GM12878 (cell line): ENCODE measurements at regions not wholly inside any gene's neighbourhood (a gene's known extent, or its start where the extent isn't known, plus 50 kb on each side); places are given as distances from the start of the nearest gene placed in this dataset.

Source experiments
- ATAC-seq: fragments of 200-7000 bp; cut with Tn5 transposase; 3 replicates; pipeline ENCODE4 v1.9.1; 2020; ENCODE audit warnings: mild to moderate bottlenecking, moderate library complexity
- BruUV-seq: library from RNA; stranded (reverse); fragments of 400-500 nt; replicated peaks from 2 replicates; lab custom pipeline; 2021; lab: Mats Ljungman, UMichigan
- CTCF ChIA-PET: fragments of 300-600 bp; sonication (Branson Sonifier 250); formaldehyde crosslinking; extraction: SDS; loops from one replicate; lab custom pipeline; 2021; ENCODE audit warnings: inconsistent platforms; lab: Yijun Ruan, JAX
- POLR2A ChIA-PET: fragments of 350-600 bp; formaldehyde crosslinking; extraction: SDS; loops from one replicate; lab custom pipeline; 2021; ENCODE audit warnings: inconsistent platforms; lab: Charles Lee
- RAD21 ChIA-PET: fragments of 300-600 bp; sonication (Branson Sonifier 250); formaldehyde crosslinking; loops from one replicate; lab custom pipeline; 2023; ENCODE audit warnings: antibody characterized with exemption; ENCODE audit not compliant: unreplicated experiment; lab: Charles Lee
- SMC1A ChIA-PET: fragments of 300-600 bp; sonication (Branson Sonifier 250); formaldehyde crosslinking; loops from one replicate; lab custom pipeline; 2023; ENCODE audit not compliant: unreplicated experiment, uncharacterized antibody; lab: Charles Lee
- DNase-seq: peaks from one replicate; pipeline ENCODE4 v3.0.0-alpha.2; 2011; ENCODE audit warnings: low read depth, low spot score
- FAIRE-seq: peaks from 3 replicates; lab custom pipeline; 2011; peaks lifted over from hg19 to GRCh38; lab: Jason Lieb, UNC
- H2AFZ ChIP-seq: 2 replicates; pipeline ENCODE4 v1.6.0; 2011; ENCODE audit warnings: low read depth, low read length, control low read depth; ENCODE audit not compliant: control insufficient read depth
- H3K27ac ChIP-seq: 2 replicates; pipeline ENCODE4 v1.5.1; 2011; ENCODE audit warnings: control low read depth; ENCODE audit not compliant: control insufficient read depth, insufficient read depth
- H3K27me3 ChIP-seq, 2 experiments: replicated peaks in 1 of 2; 2 replicates each; pipeline versions ENCODE4 v1.6.0 to v1.6.1; 2011; ENCODE audit warnings: low read length in 1 of 2; ENCODE audit not compliant: control insufficient read depth in 2 of 2, insufficient read depth in 2 of 2
- H3K36me3 ChIP-seq, 2 experiments: 2 replicates each; pipeline ENCODE4 v1.5.1; 2011; ENCODE audit warnings: low read length in 1 of 2; ENCODE audit not compliant: control insufficient read depth in 2 of 2, insufficient read depth in 2 of 2
- H3K4me1 ChIP-seq: 2 replicates; pipeline ENCODE4 v1.6.1; 2011; ENCODE audit warnings: mild to moderate bottlenecking, low read length, moderate library complexity, mixed read lengths; ENCODE audit not compliant: control insufficient read depth, insufficient read depth
- H3K4me2 ChIP-seq: 2 replicates; pipeline ENCODE4 v1.6.0; 2011; ENCODE audit warnings: control low read depth; ENCODE audit not compliant: control insufficient read depth, insufficient read depth
- H3K4me3 ChIP-seq: fragments of 200-600 bp; sonication (generic); 2 replicates; pipeline ENCODE4 v1.5.1; 2016
- H3K79me2 ChIP-seq: 2 replicates; pipeline ENCODE4 v1.6.0; 2011; ENCODE audit warnings: low read length; ENCODE audit not compliant: control insufficient read depth, insufficient read depth
- H3K9ac ChIP-seq: 2 replicates; pipeline ENCODE4 v1.8.0; 2011; ENCODE audit warnings: low read length, control low read depth, mixed read lengths; ENCODE audit not compliant: control insufficient read depth, insufficient read depth
- H3K9me3 ChIP-seq: replicated peaks from 3 replicates; pipeline ENCODE4 v1.5.1; 2011; ENCODE audit warnings: mild to moderate bottlenecking, low read length; ENCODE audit not compliant: control insufficient read depth, insufficient read depth
- H4K20me1 ChIP-seq: 2 replicates; pipeline ENCODE4 v1.6.0; 2011; ENCODE audit not compliant: control insufficient read depth, insufficient read depth
- ASH2L ChIP-seq: fragments of 300-600, 200-600 bp; sonication (generic); IDR thresholded peaks from 2 replicates; pipeline ENCODE4 v1.6.1; 2017; ENCODE audit warnings: low read depth, mild to moderate bottlenecking, borderline replicate concordance
- ATF3 ChIP-seq: IDR thresholded peaks from 2 replicates; pipeline ENCODE4 v1.6.1; 2011; ENCODE audit warnings: low read depth, mild to moderate bottlenecking, low read length, moderate library complexity, borderline replicate concordance; ENCODE audit errors: extremely low read depth
- BCLAF1 ChIP-seq: fragments of 450-650 bp; IDR thresholded peaks from 2 replicates; pipeline ENCODE4 v1.6.1; 2017; ENCODE audit warnings: antibody characterized with exemption, mild to moderate bottlenecking, moderate library complexity
- HDAC2 ChIP-seq: fragments of 200-600 bp; sonication (generic); IDR thresholded peaks from 2 replicates; pipeline ENCODE4 v1.6.1; 2017
- NFYB ChIP-seq: IDR thresholded peaks from 2 replicates; pipeline ENCODE4 v1.6.1; 2011; ENCODE audit warnings: low read depth, mild to moderate bottlenecking, low read length, improper control_type of control experiment, moderate library complexity; ENCODE audit not compliant: insufficient read depth
- NR2C2 ChIP-seq: IDR thresholded peaks from 2 replicates; pipeline ENCODE4 v1.6.1; 2011; ENCODE audit warnings: borderline replicate concordance, low read depth; ENCODE audit not compliant: control insufficient read depth, insufficient read length
- POLR2AphosphoS2 ChIP-seq: IDR thresholded peaks from 2 replicates; pipeline ENCODE4 v1.6.1; 2011; ENCODE audit warnings: low read depth, mild to moderate bottlenecking, low read length, improper control_type of control experiment, moderate library complexity
- RAD21 ChIP-seq: IDR thresholded peaks from 2 replicates; pipeline ENCODE4 v1.6.1; 2011; ENCODE audit warnings: mild to moderate bottlenecking, low read depth, low read length, moderate library complexity; ENCODE audit not compliant: insufficient read depth
- RAD51 ChIP-seq: fragments of 450-650 bp; IDR thresholded peaks from 2 replicates; pipeline ENCODE4 v1.6.1; 2016; ENCODE audit warnings: moderate library complexity, mild to moderate bottlenecking, inconsistent platforms
- RUNX3 ChIP-seq: IDR thresholded peaks from 2 replicates; pipeline ENCODE4 v1.6.1; 2012; ENCODE audit warnings: low read length, inconsistent platforms
- SMAD5 ChIP-seq: IDR thresholded peaks from 2 replicates; pipeline ENCODE4 v1.6.1; 2016; ENCODE audit warnings: antibody characterized with exemption, low read depth
- SPI1 ChIP-seq: IDR thresholded peaks from 2 replicates; pipeline ENCODE4 v1.6.1; 2011; ENCODE audit warnings: low read depth, mild to moderate bottlenecking, low read length, moderate library complexity, borderline replicate concordance; ENCODE audit not compliant: insufficient read depth
- SREBF2 ChIP-seq: IDR thresholded peaks from 2 replicates; pipeline ENCODE4 v1.6.1; 2012; ENCODE audit warnings: mild to moderate bottlenecking, low read length
- TCF7 ChIP-seq: IDR thresholded peaks from 2 replicates; pipeline ENCODE4 v1.6.1; 2014; ENCODE audit warnings: antibody characterized with exemption, borderline replicate concordance
- USF2 ChIP-seq: IDR thresholded peaks from 2 replicates; pipeline ENCODE4 v1.6.1; 2011; ENCODE audit warnings: low read depth, low read length, improper control_type of control experiment, borderline replicate concordance
- ZBED1 ChIP-seq: IDR thresholded peaks from 2 replicates; pipeline ENCODE4 v1.6.1; 2016; ENCODE audit warnings: borderline replicate concordance
- ZBTB11 ChIP-seq: fragments of 450-650 bp; formaldehyde crosslinking; IDR thresholded peaks from 2 replicates; pipeline ENCODE4 v1.5.0; 2022; ENCODE audit warnings: mild to moderate bottlenecking, missing genetic modification characterization
- WGBS: methylation state at CpG from one replicate; pipeline ENCODE4 v1.1.6; 2016; ENCODE audit warnings: low lambda C conversion rate; ENCODE audit not compliant: insufficient replicate concordance, insufficient coverage; ENCODE audit errors: missing lambda C conversion rate; 5-methylcytosine and 5-hydroxymethylcytosine counted together
- in situ Hi-C: fragments of 300-500 bp; cut with MboI; formaldehyde crosslinking; loops from 9 replicates; pipeline ENCODE4 v1.14.3; 2018; ENCODE audit warnings: mixed read lengths
- intact Hi-C: fragments of 100-400 bp; cut with micrococcal nuclease; formaldehyde crosslinking; loops from one replicate; pipeline ENCODE4 v1.14.2; 2022; ENCODE audit not compliant: unreplicated experiment

- Histone ChIP-seq H2AFZ (no peak overlapping the region), H3K4me1 (no peaks in the 10 kb centered on the region), H4K20me1 (no peaks in the 10 kb centered on the region), H3K4me3 (no peak overlapping the region), H3K79me2 (no peaks in the 10 kb centered on the region), H3K9ac (no peak overlapping the region), H3K9me3 (no peaks in the 10 kb centered on the region), H3K27ac (no peak overlapping the region), H3K27me3 (no peaks in the 10 kb centered on the region; a peak in 1 of 4 replicates), H3K4me2 (no peak overlapping the region), H3K36me3 (no peaks in the 10 kb centered on the region)
- ATAC-seq (no peak), DNase-seq (no peak), FAIRE-seq (no peak)
- POLR2A ChIA-PET = no interaction called here
- CTCF ChIA-PET = no interaction called here
- 0% methylated on average over 3 of the region's 3 CpGs for WGBS
- intact Hi-C loops = no loop called here
- RAD21 ChIA-PET = no interaction called here
- in situ Hi-C loops = no loop called here
- SMC1A ChIA-PET = no interaction called here
- BruUV-seq = no TSS peak
- no peak for TF ChIP-seq ZBED1
- TF ChIP-seq TCF7 = no peak
- TF ChIP-seq BCLAF1 = no peak
- TF ChIP-seq POLR2AphosphoS2 = no peak
- TF ChIP-seq ATF3 = no peak
- no peak for TF ChIP-seq NR2C2
- no peak for TF ChIP-seq ASH2L
- no peak for TF ChIP-seq RAD21
- no peak for TF ChIP-seq SMAD5
- TF ChIP-seq SREBF2 = no peak
- TF ChIP-seq RAD51 = no peak
- TF ChIP-seq SPI1 = no peak
- TF ChIP-seq USF2 = no peak
- TF ChIP-seq ZBTB11 = no peak
- TF ChIP-seq RUNX3 = no peak
- TF ChIP-seq NFYB = no peak
- no peak for TF ChIP-seq HDAC2
Observed at GRCh38 chr18:67179726-67180125, 336.8 kb downstream of the DSEL start.
